ENCODE measurements at regions not wholly inside any gene's neighbourhood (a gene's known extent, or its start where the extent isn't known, plus 50 kb on each side); places are given as distances from the start of the nearest gene placed in this dataset.

DNA sequence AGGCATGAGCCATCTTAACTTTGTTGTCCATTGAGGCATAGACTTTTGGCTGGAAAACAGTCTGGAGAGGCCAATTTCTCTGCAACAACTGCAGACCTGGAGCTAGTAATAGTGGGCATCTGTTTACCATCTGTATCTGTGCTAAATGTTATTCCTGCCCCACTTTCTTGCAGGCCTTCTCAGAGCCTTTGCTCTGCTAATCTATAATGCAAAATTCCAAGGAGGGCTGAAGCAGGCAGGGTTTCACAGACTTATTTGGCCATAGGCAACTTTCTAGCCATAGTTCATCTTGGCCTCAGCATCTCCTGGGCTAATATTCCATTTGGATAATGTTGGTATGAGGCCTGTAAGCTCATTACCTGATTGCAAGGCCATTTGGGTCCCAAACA is 124.5 kb upstream of the CSF3R start:
- no peak for DNase-seq (ENCODE audit: low read depth)

DNA sequence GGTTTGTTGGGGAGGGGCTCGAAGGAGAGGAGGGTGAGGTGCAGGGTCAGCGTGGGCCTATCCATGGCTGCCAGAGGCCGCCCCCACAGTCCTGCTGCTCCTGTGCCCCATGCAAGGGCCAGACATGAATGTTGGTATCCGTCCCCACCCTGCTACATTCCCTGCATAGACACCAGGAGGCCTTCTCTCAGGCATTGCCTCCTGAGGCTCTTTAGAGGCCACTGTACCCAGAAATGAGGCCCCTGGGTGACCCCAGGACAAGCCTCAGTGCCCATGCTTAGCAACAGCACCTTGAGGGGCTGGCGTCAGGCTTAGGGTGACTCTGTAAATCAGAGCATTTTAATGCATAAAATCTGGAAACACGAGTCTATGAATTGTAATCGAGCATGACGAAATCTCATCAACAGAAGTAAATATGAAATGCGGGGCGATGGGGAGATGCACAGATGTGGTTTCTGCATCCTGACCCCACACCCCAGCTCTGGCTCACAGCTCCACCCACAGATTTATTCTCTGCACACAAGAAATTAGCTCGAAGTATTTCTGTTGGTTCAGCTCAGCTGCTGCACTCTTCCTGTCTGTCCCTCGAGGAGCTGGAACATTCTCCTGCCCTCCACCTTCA is 124.0 kb upstream of the CSF3R start:
- no peak for DNase-seq (ENCODE audit: low read depth)

DNA sequence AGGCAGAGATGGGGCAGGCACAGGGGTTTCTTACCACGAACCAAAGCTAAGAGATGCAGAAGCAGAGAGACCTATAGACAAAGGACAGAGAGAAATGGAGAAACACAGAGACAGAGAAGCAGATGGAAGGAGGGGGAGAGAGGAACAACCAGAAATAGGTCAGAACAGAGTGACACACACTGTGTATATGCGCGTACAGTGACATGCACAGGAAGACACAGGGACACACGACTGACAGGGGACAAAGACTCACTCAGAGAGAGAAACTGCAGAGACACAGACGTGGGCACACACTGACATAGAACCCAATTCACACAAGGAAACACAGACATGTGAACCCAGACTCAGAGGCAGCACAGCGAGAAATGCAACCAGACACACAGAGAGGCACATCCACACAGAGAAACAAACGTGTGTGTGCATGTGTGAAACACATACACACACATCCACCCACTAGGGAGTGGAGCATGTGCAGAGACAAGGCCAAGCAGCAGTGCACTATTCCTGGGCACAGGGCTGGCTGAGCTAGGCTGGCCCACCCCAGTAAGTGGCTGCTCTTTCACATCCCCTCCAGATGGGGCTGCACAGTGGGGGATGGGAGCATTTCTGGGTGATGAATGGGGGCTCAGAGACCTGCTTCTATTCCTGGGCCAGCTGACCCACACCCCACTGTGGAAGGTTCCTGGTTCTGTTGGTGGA is 123.4 kb upstream of the CSF3R start:
- no peak for DNase-seq (ENCODE audit: low read depth)

GRCh38 chr1:36603461-36603860 is 120.7 kb upstream of the CSF3R start:
- DNase-seq (ENCODE audit: low read depth) = no peak

GRCh38 chr1:36602184-36602583 is 119.5 kb upstream of the CSF3R start:
- DNase-seq (ENCODE audit: low read depth) = no peak

DNA sequence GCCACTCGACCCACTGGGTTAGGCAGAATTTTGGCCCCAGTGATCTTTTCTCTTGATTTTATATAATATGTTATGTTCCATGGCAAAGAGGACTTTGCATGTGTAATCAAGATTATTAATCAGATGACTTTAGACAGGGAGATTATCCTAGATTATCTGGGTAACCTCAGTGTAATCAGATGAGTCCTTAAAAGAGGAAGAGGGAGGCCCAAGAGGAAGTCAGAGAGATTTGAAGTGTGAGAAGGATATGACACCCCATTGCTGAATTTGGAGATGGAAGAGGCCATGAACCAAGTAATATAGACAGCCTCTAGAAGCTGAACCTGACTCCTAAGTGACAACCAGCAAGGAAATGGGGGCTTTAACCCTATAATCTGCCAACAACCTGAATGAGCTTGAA is 117.1 kb upstream of the CSF3R start:
- DNase-seq (ENCODE audit: low read depth) = no peak

DNA sequence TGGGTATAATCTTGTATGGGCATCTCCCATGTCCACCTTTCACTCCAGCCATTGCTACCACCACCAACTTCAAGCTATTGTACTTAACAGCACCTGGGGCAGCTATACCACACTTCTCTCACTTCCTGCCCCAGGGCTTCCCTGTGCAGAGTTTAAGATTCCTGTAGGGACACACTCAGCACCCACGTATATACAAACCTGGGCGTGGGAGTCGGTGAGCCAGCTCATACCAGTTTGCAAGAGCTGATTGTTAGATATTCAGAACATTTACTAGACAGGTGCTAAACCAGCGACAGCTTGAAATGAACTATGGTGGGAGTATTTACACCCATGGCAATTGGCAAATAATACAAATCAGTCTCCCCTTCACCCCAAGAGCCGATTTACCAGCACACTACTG is 114.8 kb upstream of the CSF3R start:
- no peak for DNase-seq (ENCODE audit: low read depth)

DNA sequence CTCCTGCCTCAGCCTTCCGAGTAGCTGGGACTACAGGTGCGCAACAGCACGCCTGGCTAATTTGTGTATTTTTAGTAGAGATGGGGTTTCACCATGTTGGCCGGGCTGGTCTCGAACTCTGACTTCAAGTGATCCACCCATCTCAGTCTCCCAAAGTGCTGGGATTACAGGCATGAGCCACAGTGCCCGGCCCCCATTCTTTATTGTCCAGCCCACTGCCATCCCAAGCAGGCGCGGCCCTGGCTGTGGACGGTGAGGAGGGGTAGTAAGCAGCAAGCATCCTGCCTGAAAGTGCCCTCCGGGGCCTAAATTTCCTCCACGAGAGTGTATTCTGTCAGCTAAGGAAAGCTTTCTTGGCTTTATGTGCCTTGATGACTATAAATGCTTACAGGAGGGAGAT is 113.2 kb upstream of the CSF3R start:
- no peak for DNase-seq (ENCODE audit: low read depth)

DNA sequence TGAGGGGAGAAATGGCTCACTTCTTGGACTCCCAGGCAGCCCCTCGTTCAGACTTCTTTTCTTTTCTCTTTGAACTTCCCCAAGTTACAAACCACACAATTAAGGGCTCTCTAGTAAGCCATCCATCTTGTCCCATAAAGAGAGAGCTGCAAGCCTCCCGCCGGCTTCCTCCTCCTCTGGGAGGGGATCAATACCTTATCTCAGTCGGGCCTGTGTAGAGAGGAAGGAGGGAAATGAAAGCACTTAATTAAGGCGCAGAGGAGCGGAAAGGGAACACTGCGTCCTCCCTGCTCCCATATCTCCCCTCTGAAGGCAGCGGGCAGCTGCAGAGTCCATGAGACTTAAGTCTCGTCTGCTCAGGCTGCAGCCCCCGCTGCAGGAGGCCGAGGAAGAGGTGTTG is 112.6 kb upstream of the CSF3R start:
- no peak for DNase-seq (ENCODE audit: low read depth)

- no peak for DNase-seq (ENCODE audit: low read depth)
These were observed 111.3 kb upstream of the CSF3R start for GRCh38 chr1:36594023-36594422.

- DNase-seq (ENCODE audit: low read depth) = no peak
These were observed 108.6 kb upstream of the CSF3R start for GRCh38 chr1:36591278-36591677.

GRCh38 chr1:36590771-36591170 is 108.1 kb upstream of the CSF3R start:
- DNase-seq (ENCODE audit: low read depth) = no peak

DNA sequence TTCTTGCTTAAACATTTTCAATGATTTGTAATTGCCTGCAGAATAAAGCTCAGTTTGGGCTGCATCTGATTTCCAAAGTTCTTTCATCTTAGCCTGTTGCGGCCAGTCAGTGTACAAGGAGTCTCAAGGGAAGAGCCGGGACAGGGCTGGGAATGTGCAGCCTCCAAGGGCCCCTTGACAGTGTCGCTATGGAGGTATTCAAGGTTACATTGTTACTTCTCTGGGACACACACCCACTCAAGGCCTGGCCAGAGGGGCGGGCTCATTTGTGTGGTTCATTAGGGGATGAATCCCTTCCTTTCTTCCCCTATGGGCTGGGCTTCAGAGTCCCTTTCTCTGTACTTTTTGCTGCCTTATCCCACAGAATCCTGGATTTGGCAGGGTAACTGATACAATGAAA is 107.6 kb upstream of the CSF3R start:
- no peak for DNase-seq (ENCODE audit: low read depth)

GRCh38 chr1:36588972-36589371 is 106.3 kb upstream of the CSF3R start:
- no peak for DNase-seq (ENCODE audit: low read depth)

DNA sequence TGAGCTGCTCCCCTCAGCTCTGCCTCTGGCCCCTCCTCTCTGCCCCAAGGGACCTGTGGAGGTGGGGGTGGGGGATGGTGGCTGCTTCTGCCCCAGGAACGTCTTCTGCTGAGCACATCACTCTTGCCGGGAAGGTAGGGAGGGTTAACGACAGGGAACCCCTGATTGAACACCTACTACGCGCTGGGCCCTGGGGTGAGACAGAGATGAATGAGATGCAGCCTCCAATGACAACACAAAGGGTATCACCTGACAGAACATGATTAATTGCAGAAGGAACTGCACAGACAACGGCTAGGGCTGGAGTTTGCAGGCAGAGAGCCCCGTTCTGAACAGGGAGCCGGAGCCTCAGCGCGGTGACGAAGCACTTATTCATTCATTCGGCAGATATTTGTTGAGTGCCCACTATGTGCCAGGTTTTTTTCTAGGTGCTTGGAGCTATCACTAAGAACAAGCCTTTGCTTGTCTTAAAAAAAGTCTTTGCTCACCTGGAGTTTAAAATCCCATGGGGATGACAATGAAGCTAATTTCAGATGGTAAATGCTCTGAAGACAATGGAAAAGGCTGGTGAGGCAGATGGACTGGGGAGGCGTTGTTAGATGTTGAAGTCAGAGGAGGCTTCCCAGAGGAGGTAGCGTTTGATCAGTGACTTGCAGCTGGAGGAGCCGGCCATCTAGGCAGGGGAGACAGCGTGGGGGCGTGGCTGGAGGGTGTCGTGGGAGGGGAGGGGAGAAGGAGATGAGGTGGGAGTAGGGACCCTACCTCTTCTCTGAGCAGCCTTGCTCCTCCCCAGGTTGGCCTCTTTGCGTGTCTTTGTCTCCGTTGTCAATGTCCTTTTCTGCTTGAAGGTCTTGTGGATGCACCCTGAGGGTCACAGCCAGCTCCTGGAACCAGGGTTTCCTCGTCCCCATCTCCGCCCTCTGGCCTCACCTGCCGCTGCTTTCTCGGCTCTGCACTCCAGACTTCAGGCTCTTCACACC is 103.1 kb upstream of the CSF3R start:
- DNase-seq (ENCODE audit: low read depth) = no peak

DNA sequence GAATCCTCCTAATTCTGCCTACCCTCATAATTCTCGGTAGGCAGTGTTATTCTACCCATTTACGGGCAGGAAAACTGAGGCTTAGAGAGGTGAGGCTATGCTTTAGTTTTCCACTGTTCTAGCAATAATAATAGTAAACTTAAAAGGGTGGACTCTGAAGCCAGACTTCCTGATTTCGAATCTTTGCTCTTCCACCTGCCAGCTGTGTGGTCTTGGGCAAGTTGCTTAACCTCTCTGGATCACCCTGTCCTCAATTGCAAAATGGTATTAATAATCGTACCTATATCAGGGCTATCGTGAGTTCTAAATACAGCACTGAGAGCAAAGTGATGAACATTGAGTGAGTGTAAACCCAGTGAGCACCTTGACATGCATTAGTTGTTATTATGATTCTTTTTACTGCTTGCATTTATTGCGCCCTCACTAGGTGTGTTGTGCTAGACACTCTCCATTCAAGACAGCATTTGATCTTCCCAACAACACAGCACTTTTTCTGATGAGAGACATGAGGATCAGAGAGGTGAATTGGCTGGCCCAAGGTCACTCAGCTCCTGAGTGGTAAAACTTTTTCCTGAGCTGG is 102.3 kb upstream of the CSF3R start:
- no peak for DNase-seq (ENCODE audit: low read depth)

GRCh38 chr1:36583980-36584782 is 101.5 kb upstream of the CSF3R start:
- DNase-seq (ENCODE audit: low read depth) = no peak

DNA sequence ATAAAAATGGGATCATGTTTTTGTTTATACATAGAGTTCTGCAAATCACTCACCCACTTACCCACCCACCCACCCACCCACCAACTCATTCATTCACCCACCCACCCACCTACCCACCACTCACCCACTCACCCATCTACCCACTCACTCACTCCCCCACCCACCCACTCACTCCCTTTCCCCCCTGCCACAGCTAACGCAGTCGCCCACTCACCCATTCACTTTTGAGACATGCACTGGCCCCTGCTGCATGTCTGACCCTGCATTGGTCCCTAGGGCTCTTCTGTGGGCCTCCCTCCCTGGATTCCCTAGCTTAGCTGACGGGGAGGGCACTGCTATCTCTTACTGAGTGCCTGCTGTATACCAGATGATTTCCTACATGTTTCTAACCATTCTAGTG is 100.4 kb upstream of the CSF3R start:
- no peak for DNase-seq (ENCODE audit: low read depth)

DNA sequence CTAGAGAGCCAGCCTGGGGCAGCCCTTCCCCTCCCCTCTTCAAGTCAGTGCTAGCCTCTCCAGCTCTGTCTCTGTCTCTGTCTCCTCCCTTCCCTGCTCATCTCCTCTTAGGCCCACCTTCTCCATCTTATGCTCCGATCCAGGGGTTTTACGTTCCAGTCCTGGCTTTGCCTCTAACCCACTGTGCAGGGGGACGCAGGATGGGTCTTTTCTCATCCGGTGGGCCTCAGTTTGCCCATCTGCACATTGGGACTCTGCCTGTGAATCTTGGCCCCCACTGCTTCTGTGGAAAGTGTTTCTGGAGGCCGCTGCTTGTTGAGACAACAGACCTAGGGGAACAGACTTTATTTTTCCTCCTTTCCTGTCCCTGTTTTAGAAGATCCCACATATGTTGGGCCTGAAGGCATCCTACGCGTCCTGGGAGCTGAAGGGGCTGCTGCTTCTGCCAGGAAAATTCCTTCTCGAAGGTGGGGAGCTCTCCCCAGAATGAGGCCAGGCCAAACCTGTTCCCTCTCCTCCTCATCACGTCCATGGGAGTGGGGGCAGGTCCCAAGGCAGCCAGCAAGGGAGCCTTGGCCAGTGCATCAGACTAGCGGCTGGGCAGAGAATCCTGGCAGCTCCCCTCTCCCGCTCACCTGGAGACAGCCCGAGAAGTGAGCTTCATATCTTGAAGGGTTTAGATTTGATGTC is 99.5 kb upstream of the CSF3R start:
- DNase-seq (ENCODE audit: low read depth) = no peak

DNA sequence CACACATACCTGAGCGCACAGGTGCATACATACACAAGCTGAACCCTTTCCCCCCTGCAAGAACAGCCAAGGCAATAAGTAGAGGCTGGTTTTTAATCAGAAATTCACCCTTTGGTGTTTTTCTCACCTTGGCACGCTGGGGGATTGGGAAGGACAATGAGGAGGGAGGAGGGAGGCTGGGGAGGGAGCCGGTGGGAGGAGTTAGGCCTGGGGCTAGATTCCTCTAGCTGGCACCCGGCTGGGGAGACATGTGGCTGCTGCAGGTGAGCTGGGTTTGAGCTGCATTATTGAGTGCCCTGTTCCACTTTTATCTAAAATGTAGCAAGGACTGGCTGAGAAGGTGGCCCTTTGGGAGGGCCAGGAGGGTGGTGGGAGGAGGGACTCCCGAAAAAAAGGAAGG is 97.8 kb upstream of the CSF3R start:
- no peak for DNase-seq (ENCODE audit: low read depth)

DNA sequence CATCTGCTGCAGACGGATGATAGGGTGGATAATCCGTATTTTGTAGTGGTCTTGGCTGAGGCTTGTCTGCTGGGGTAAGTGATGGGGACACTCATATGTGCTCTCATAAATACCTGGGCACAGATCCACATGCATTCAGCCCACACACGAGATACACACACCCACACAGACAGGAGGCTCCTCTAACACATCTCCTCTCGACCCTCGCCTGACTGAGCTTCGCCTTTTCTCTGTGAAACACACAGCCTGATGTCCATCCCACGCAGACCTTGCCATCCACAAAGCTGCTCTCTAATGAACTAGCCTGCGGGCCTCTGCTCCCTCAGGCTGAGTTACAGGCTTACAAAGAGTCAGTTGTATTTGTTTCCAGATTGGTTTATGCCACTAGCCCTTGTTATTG is 96.3 kb upstream of the CSF3R start:
- no peak for DNase-seq (ENCODE audit: low read depth)

Data from activated T-helper 9 cell treated with anti-CD3 and anti-CD28 coated beads, Interleukin-2, amount 50 U/mL, for 16 hours (primary cell).